MM.1S (cell line): ENCODE measurements at regions not wholly inside any gene's neighbourhood (a gene's known extent, or its start where the extent isn't known, plus 50 kb on each side); places are given as distances from the start of the nearest gene placed in this dataset.

Experiments used
- CTCF ChIP-seq: fragments of 300-600 bp; sonication (generic); IDR thresholded peaks from 2 replicates; pipeline ENCODE4 v1.5.1; 2016; ENCODE audit warnings: antibody characterized with exemption, low read length, mixed read lengths
- EZH2 ChIP-seq: fragments of 300-600 bp; sonication (generic); optimal IDR thresholded peaks from 2 replicates; pipeline ENCODE3; 2017; ENCODE audit warnings: low read depth, mild to moderate bottlenecking, antibody characterized with exemption, low read length, mixed read lengths

- TF ChIP-seq CTCF (no peak), EZH2 (no peak)
These were observed 219.8 kb upstream of the MANEA start for GRCh38 chr6:95357380-95358020.
